ENCODE measurements at regions not wholly inside any gene's neighbourhood (a gene's known extent, or its start where the extent isn't known, plus 50 kb on each side); places are given as distances from the start of the nearest gene placed in this dataset.

GRCh38 chr5:99453196-99453595 is 524.4 kb upstream of the CHD1 start:
- TF ChIP-seq CTCF (IDR thresholded peaks at IDR 0.05; ENCODE audit: borderline replicate concordance, extremely low read depth, low read length, poor library complexity, severe bottlenecking): no peak
- TF ChIP-seq EZH2 (IDR thresholded peaks at IDR 0.05; ENCODE audit: borderline replicate concordance, low read depth, low read length, severe bottlenecking): no peak
